Cardiac muscle cell (in vitro differentiated cells and primary cell): ENCODE measurements at regions not wholly inside any gene's neighbourhood (a gene's known extent, or its start where the extent isn't known, plus 50 kb on each side); places are given as distances from the start of the nearest gene placed in this dataset.
"Not testable (repeated sequence)": the region's sequence is repeated elsewhere in the genome, so short reads cannot be mapped to it uniquely, and the experiment has no call there.

ENCODE experiments used
- DNase-seq, 2 donors: peaks; one replicate each; pipeline versions ENCODE4 v3.0.0 to v3.0.0-alpha.2; 2010 to 2017; ENCODE audit warnings: low read depth in 1 of 2, low spot score in 1 of 2
- H3K27ac ChIP-seq: fragments of 200-600 bp; sonication (generic); 2 replicates; pipeline ENCODE4 v1.5.1; 2016
- H3K27me3 ChIP-seq: fragments of 200-600 bp; sonication (generic); 2 replicates; pipeline ENCODE4 v1.6.0; 2016; ENCODE audit warnings: control low read depth
- H3K36me3 ChIP-seq: fragments of 200-600 bp; sonication (generic); 2 replicates; pipeline ENCODE4 v1.5.1; 2016; ENCODE audit warnings: control low read depth
- H3K4me1 ChIP-seq: fragments of 200-600 bp; sonication (generic); 2 replicates; pipeline ENCODE4 v1.8.1; 2017; ENCODE audit warnings: low read depth, mild to moderate bottlenecking, mixed run types
- H3K4me3 ChIP-seq: fragments of 200-600 bp; sonication (generic); 2 replicates; pipeline ENCODE4 v1.5.1; 2016; ENCODE audit warnings: mild to moderate bottlenecking
- H3K9me3 ChIP-seq: fragments of 200-600 bp; sonication (generic); 2 replicates; pipeline ENCODE4 v1.5.1; 2017; ENCODE audit warnings: low read depth, mild to moderate bottlenecking, control low read depth
- TF ChIP-seq, protein P1 (sequence below): IDR thresholded peaks from 2 replicates; pipeline ENCODE4 v1.5.1; 2012; ENCODE audit warnings: low read depth, mild to moderate bottlenecking, low read length

DNA sequence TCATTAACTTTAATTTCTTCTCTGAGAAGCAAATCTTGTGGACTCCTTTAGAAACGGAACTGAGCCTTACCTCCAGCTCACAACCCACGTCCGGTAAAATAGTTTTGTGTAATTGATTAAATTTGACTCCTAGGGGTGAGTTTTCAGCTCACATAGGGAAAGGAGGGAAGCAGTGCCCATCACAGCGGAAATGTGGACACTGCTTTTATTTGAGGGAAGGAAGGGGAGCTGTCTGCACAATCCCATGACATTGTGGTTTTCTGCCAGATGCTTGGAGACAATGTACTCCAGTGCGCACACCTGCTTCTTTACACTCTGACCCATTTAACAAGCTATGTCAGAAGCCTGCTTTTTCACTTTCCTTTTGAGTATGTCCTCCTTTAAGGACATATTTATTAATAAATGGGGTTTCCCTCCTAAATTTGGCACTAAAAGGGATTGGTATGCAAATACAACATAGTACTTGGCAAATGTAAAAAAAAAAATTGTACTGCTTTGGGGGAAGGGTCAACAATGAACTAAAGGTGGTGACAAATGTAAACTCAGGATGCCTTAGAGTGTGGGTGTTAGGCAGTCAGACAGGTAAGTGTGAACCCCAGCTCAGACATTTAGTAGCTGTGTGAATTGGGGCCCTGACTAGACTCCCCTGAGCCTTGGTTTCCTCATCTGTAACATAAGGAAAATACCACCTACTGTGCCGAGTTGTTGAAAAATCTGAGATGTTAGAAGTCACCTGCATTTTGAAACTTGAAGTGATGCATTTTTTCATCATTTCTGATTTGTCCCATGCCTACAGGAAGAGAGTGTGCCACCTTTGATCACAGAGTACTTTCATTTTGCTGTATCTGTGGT is 90.2 kb upstream of the KLF6 start:
- no peak for DNase-seq
- Histone ChIP-seq H3K4me1 (no peaks in the 10 kb centered on the region), H3K27me3 (peaks cover 5% of the 10 kb centered on the region), H3K27ac (no peak overlapping the region), H3K9me3 (no peaks in the 10 kb centered on the region), H3K4me3 (no peak overlapping the region), H3K36me3 (no peaks in the 10 kb centered on the region)
- TF ChIP-seq, protein P1, sequence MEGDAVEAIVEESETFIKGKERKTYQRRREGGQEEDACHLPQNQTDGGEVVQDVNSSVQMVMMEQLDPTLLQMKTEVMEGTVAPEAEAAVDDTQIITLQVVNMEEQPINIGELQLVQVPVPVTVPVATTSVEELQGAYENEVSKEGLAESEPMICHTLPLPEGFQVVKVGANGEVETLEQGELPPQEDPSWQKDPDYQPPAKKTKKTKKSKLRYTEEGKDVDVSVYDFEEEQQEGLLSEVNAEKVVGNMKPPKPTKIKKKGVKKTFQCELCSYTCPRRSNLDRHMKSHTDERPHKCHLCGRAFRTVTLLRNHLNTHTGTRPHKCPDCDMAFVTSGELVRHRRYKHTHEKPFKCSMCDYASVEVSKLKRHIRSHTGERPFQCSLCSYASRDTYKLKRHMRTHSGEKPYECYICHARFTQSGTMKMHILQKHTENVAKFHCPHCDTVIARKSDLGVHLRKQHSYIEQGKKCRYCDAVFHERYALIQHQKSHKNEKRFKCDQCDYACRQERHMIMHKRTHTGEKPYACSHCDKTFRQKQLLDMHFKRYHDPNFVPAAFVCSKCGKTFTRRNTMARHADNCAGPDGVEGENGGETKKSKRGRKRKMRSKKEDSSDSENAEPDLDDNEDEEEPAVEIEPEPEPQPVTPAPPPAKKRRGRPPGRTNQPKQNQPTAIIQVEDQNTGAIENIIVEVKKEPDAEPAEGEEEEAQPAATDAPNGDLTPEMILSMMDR = no peak

DNA sequence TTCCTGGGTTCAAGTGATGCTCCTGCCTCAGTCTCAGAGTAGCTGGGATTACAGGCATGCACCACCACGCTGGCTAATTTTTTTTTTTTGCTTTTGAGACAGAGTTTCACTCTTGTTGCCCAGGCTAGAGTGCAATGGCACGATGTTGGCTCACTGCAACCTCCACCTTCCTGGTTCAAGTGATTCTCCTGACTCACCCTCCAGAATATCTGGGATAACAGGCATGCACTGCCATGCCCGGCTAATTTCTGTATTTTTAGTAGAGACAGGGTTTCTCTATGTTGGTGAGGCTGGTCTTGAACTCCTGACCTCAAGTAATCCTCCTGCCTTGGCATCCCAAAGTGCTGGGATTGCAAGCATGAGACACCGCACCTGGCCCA is 89.6 kb upstream of the KLF6 start:
- H3K4me1 ChIP-seq, H3K9me3 ChIP-seq, DNase-seq, H3K36me3 ChIP-seq, H3K27me3 ChIP-seq, H3K27ac ChIP-seq, H3K4me3 ChIP-seq: not testable (repeated sequence)

DNA sequence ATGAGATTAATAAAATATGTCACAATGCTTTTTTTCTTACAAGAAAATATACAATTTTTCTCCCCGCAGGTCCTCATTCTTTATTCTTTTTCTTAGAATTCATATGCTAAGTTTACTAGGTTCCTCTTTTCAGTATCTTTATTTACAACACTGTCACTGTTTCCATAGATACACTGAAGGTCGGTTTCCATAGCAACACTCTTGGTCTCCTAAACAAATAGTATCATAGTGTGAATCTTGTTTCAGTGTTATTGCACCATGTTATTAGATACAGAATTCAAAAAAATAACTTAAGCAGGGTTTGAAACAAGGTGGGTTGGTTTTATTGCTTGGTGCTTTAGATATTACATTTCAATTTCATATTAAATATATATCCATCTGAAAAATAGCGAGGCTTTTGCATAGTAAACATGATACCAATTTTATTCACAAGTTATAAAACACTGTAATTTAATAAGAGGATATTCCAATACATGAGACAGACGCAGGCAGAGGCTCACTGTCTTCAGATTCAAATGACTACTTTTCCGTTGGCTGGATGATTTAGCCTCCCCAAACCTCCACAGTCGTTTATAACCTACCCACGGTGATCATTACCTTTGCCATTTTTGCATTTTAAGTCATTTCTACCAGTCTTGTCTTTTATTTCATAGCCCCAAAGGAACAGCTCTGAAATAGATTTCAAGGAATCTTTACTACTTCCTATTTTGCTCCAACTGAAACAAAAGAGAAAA is 88.9 kb upstream of the KLF6 start:
- no peaks in the 10 kb centered on the region for H3K4me1 ChIP-seq
- no peaks in the 10 kb centered on the region for H3K36me3 ChIP-seq
- peak in 1 of 2 donors; percentile 81 for DNase-seq
- H3K27ac ChIP-seq = no peak overlapping the region
- TF ChIP-seq, protein P1 = no peak
- no peaks in the 10 kb centered on the region for H3K27me3 ChIP-seq
- H3K9me3 ChIP-seq = no peaks in the 10 kb centered on the region
- H3K4me3 ChIP-seq = no peak overlapping the region

- Histone ChIP-seq H3K36me3 (no peaks in the 10 kb centered on the region), H3K4me3 (no peak overlapping the region), H3K27ac (no peak overlapping the region), H3K9me3 (no peaks in the 10 kb centered on the region), H3K4me1 (no peaks in the 10 kb centered on the region), H3K27me3 (no peaks in the 10 kb centered on the region)
- TF ChIP-seq, protein P1 = no peak
- no peak for DNase-seq
These were observed 87.8 kb upstream of the KLF6 start for GRCh38 chr10:3872712-3873329.

- Histone ChIP-seq H3K27ac (no peak overlapping the region), H3K27me3 (no peaks in the 10 kb centered on the region), H3K36me3 (no peaks in the 10 kb centered on the region), H3K4me3 (no peak overlapping the region), H3K4me1 (no peaks in the 10 kb centered on the region), H3K9me3 (no peaks in the 10 kb centered on the region)
- DNase-seq = no peak
- TF ChIP-seq, protein P1 = no peak
These were observed 86.5 kb upstream of the KLF6 start for GRCh38 chr10:3871424-3871996.

DNA sequence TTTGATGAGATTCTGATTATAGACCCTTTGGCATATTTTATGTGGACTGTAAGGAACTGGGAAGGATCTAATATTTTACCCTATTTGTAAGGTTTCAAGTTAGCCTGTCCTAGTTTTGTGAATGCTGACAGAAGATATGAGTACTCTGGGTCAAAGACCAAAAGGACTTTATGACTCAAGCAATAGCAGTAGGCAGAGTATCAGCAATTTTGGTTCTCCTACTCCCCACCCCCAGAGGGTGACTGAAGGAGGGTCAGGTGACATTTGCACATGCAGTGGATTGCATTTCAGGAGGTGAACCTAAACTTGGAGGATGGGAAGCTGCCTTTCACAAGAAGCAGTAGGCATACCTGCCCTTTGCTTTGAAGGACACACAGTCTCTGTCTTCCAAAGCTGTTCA is 84.0 kb upstream of the KLF6 start:
- DNase-seq = no peak
- Histone ChIP-seq H3K27me3 (no peaks in the 10 kb centered on the region), H3K4me1 (no peaks in the 10 kb centered on the region), H3K4me3 (no peak overlapping the region), H3K9me3 (no peaks in the 10 kb centered on the region), H3K36me3 (no peaks in the 10 kb centered on the region), H3K27ac (no peak overlapping the region)
- TF ChIP-seq, protein P1 = no peak
